HEK293 (cell line): ENCODE measurements at regions not wholly inside any gene's neighbourhood (a gene's known extent, or its start where the extent isn't known, plus 50 kb on each side); places are given as distances from the start of the nearest gene placed in this dataset.

Experiments used
- CTCF ChIA-PET: fragments of 350-600 bp; formaldehyde crosslinking; extraction: SDS; loops from one replicate; lab custom pipeline; 2021; ENCODE audit warnings: antibody characterized with exemption; lab: Yijun Ruan, JAX
- POLR2A ChIA-PET: fragments of 300-600 bp; formaldehyde crosslinking; extraction: SDS; loops from one replicate; lab custom pipeline; 2020; ENCODE audit warnings: antibody characterized with exemption, inconsistent platforms; lab: Yijun Ruan, JAX
- H3K27ac ChIP-seq: fragments of 200-500 bp; sonication (Bioruptor generic); 2 replicates; pipeline ENCODE4 v1.5.1; 2014; ENCODE audit warnings: low read depth, low read length, control low read depth, inconsistent platforms; ENCODE audit errors: extremely low read depth
- H3K36me3 ChIP-seq, 2 experiments: fragments of 200-500 bp in 1 of 2; sonication (Bioruptor generic) in 1 of 2; 1 replicate in 1 of 2; 2 replicates in 1 of 2; pipeline ENCODE4 v1.5.1; 2014 to 2017; ENCODE audit warnings: inconsistent platforms in 2 of 2, low read length in 2 of 2; ENCODE audit not compliant: control insufficient read depth in 2 of 2, insufficient read depth in 1 of 2
- H3K4me1 ChIP-seq: fragments of 200-500 bp; sonication (Bioruptor generic); 2 replicates; pipeline ENCODE4 v1.5.1; 2014; ENCODE audit warnings: mild to moderate bottlenecking, low read length, inconsistent platforms; ENCODE audit not compliant: control insufficient read depth, insufficient read depth
- H3K4me3 ChIP-seq: 2 replicates; pipeline ENCODE4 v1.5.1; 2011; ENCODE audit warnings: low read depth, mild to moderate bottlenecking, control low read depth, low read length, moderate library complexity
- H3K9me3 ChIP-seq: fragments of 200-500 bp; sonication (Bioruptor generic); 2 replicates; pipeline ENCODE4 v1.5.1; 2014; ENCODE audit warnings: low read depth, low read length, inconsistent platforms; ENCODE audit not compliant: control insufficient read depth, insufficient read depth
- EGR2 ChIP-seq: fragments of 450-650 bp; formaldehyde crosslinking; IDR thresholded peaks from 2 replicates; pipeline ENCODE4 v1.5.1; 2016; ENCODE audit warnings: low read depth, missing biosample characterization, missing genetic modification characterization
- HIC1 ChIP-seq: fragments of 450-650 bp; formaldehyde crosslinking; IDR thresholded peaks from 2 replicates; pipeline ENCODE4 v1.5.1; 2016; ENCODE audit warnings: missing biosample characterization, missing genetic modification characterization
- HOXD13 ChIP-seq: sonication (generic); formaldehyde crosslinking; IDR thresholded peaks from 2 replicates; pipeline ENCODE4 v1.8.0; 2022; ENCODE audit warnings: missing genetic modification reagents, borderline replicate concordance
- KLF1 ChIP-seq: fragments of 450-650 bp; formaldehyde crosslinking; IDR thresholded peaks from 2 replicates; pipeline ENCODE4 v1.5.1; 2016; ENCODE audit warnings: missing biosample characterization, missing genetic modification characterization
- PBX3 ChIP-seq: sonication (generic); formaldehyde crosslinking; IDR thresholded peaks from 2 replicates; pipeline ENCODE4 v1.8.1; 2022; ENCODE audit warnings: mild to moderate bottlenecking, moderate library complexity, missing genetic modification reagents
- ZFHX2 ChIP-seq: fragments of 450-650 bp; formaldehyde crosslinking; conservative IDR thresholded peaks from 2 replicates; pipeline ENCODE4 v1.5.1; 2016; ENCODE audit warnings: missing biosample characterization, missing genetic modification characterization
- ZNF571 ChIP-seq: fragments of 450-650 bp; formaldehyde crosslinking; IDR thresholded peaks from 2 replicates; pipeline ENCODE4 v1.5.0; 2017; ENCODE audit warnings: missing biosample characterization, missing genetic modification characterization
- ZNF596 ChIP-seq: fragments of 450-650 bp; IDR thresholded peaks from 2 replicates; pipeline ENCODE4 v1.5.0; 2018; ENCODE audit warnings: missing biosample characterization, mild to moderate bottlenecking, missing genetic modification characterization, moderate library complexity
- ZNF624 ChIP-seq: fragments of 450-650 bp; formaldehyde crosslinking; IDR thresholded peaks from 2 replicates; pipeline ENCODE4 v1.5.1; 2017; ENCODE audit warnings: missing biosample characterization, missing genetic modification characterization
- ZNF777 ChIP-seq: fragments of 450-650 bp; formaldehyde crosslinking; IDR thresholded peaks from 2 replicates; pipeline ENCODE4 v1.5.1; 2017; ENCODE audit warnings: missing biosample characterization, missing genetic modification characterization, borderline replicate concordance
- ZNF785 ChIP-seq: fragments of 450-650 bp; formaldehyde crosslinking; IDR thresholded peaks from 2 replicates; pipeline ENCODE4 v1.5.1; 2016; ENCODE audit warnings: missing biosample characterization, missing genetic modification characterization
- ZSCAN4 ChIP-seq: fragments of 450-650 bp; formaldehyde crosslinking; IDR thresholded peaks from 2 replicates; pipeline ENCODE4 v1.5.1; 2017; ENCODE audit warnings: missing biosample characterization, missing genetic modification characterization
- TF ChIP-seq, protein P1 (sequence below): fragments of 450-650 bp; formaldehyde crosslinking; IDR thresholded peaks from 2 replicates; pipeline ENCODE4 v1.5.1; 2016; ENCODE audit warnings: missing biosample characterization, missing genetic modification characterization, borderline replicate concordance
- TF ChIP-seq, protein P2 (sequence below): fragments of 450-650 bp; formaldehyde crosslinking; IDR thresholded peaks from 2 replicates; pipeline ENCODE4 v1.5.1; 2016; ENCODE audit warnings: missing biosample characterization, missing genetic modification characterization
- TF ChIP-seq, protein P3 (sequence below): fragments of 450-650 bp; formaldehyde crosslinking; IDR thresholded peaks from 2 replicates; pipeline ENCODE4 v1.5.1; 2016; ENCODE audit warnings: missing biosample characterization, missing genetic modification characterization

- Histone ChIP-seq H3K36me3 (no peaks in the 10 kb centered on the region), H3K27ac (no peak overlapping the region), H3K4me3 (no peak overlapping the region), H3K4me1 (no peaks in the 10 kb centered on the region; the same call in 1 of the 2 replicates), H3K9me3 (no peaks in the 10 kb centered on the region)
- CTCF ChIA-PET: no interaction called here
- POLR2A ChIA-PET: no interaction called here
- TF ChIP-seq EGR2 (no peak), ZNF777 (tag by site-specific recombination) (no peak), PBX3 (no peak), KLF1 (tag by site-specific recombination) (no peak), ZNF571 (tag by site-specific recombination) (no peak), ZNF624 (tag by site-specific recombination) (no peak), ZSCAN4 (tag by site-specific recombination) (no peak), HIC1 (tag by site-specific recombination) (no peak), ZFHX2 (tag by site-specific recombination) (no peak), HOXD13 (no peak), ZNF785 (no peak), ZNF596 (no peak)
- TF ChIP-seq, protein P1, sequence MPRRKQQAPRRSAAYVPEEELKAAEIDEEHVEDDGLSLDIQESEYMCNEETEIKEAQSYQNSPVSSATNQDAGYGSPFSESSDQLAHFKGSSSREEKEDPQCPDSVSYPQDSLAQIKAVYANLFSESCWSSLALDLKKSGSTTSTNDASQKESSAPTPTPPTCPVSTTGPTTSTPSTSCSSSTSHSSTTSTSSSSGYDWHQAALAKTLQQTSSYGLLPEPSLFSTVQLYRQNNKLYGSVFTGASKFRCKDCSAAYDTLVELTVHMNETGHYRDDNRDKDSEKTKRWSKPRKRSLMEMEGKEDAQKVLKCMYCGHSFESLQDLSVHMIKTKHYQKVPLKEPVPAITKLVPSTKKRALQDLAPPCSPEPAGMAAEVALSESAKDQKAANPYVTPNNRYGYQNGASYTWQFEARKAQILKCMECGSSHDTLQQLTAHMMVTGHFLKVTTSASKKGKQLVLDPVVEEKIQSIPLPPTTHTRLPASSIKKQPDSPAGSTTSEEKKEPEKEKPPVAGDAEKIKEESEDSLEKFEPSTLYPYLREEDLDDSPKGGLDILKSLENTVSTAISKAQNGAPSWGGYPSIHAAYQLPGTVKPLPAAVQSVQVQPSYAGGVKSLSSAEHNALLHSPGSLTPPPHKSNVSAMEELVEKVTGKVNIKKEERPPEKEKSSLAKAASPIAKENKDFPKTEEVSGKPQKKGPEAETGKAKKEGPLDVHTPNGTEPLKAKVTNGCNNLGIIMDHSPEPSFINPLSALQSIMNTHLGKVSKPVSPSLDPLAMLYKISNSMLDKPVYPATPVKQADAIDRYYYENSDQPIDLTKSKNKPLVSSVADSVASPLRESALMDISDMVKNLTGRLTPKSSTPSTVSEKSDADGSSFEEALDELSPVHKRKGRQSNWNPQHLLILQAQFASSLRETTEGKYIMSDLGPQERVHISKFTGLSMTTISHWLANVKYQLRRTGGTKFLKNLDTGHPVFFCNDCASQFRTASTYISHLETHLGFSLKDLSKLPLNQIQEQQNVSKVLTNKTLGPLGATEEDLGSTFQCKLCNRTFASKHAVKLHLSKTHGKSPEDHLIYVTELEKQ: no peak
- TF ChIP-seq, protein P2, sequence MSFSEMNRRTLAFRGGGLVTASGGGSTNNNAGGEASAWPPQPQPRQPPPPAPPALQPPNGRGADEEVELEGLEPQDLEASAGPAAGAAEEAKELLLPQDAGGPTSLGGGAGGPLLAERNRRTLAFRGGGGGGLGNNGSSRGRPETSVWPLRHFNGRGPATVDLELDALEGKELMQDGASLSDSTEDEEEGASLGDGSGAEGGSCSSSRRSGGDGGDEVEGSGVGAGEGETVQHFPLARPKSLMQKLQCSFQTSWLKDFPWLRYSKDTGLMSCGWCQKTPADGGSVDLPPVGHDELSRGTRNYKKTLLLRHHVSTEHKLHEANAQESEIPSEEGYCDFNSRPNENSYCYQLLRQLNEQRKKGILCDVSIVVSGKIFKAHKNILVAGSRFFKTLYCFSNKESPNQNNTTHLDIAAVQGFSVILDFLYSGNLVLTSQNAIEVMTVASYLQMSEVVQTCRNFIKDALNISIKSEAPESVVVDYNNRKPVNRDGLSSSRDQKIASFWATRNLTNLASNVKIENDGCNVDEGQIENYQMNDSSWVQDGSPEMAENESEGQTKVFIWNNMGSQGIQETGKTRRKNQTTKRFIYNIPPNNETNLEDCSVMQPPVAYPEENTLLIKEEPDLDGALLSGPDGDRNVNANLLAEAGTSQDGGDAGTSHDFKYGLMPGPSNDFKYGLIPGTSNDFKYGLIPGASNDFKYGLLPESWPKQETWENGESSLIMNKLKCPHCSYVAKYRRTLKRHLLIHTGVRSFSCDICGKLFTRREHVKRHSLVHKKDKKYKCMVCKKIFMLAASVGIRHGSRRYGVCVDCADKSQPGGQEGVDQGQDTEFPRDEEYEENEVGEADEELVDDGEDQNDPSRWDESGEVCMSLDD (tag by site-specific recombination): no peak
- TF ChIP-seq, protein P3, sequence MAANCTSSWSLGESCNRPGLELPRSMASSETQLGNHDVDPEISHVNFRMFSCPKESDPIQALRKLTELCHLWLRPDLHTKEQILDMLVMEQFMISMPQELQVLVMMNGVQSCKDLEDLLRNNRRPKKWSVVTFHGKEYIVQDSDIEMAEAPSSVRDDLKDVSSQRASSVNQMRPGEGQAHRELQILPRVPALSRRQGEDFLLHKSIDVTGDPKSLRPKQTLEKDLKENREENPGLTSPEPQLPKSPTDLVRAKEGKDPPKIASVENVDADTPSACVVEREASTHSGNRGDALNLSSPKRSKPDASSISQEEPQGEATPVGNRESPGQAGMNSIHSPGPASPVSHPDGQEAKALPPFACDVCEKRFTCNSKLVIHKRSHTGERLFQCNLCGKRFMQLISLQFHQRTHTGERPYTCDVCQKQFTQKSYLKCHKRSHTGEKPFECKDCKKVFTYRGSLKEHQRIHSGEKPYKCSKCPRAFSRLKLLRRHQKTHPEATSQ: no peak
These were observed 1438.2 kb downstream of the ZPLD1 start for GRCh38 chr3:103873021-103873420.
